IMR-90 (cell line): ENCODE measurements at regions not wholly inside any gene's neighbourhood (a gene's known extent, or its start where the extent isn't known, plus 50 kb on each side); places are given as distances from the start of the nearest gene placed in this dataset.

Experiments used
- ATAC-seq: fragments of 200-7000 bp; cut with Tn5 transposase; 2 replicates; pipeline ENCODE4 v1.9.1; 2020; ENCODE audit warnings: low read depth, mild to moderate bottlenecking, moderate library complexity
- BruUV-seq: library from RNA; stranded (reverse); fragments of 400-500 nt; replicated peaks from 2 replicates; lab custom pipeline; 2021; lab: Mats Ljungman, UMichigan
- CTCF ChIA-PET: fragments of 300-600 bp; formaldehyde crosslinking; extraction: SDS; loops from one replicate; lab custom pipeline; 2021; ENCODE audit warnings: antibody characterized with exemption; lab: Yijun Ruan, JAX
- POLR2A ChIA-PET: fragments of 300-600 bp; sonication (Branson Sonifier 250); formaldehyde crosslinking; loops from one replicate; lab custom pipeline; 2022; ENCODE audit warnings: antibody characterized with exemption; ENCODE audit not compliant: unreplicated experiment; lab: Charles Lee
- DNase-seq: peaks from one replicate; pipeline ENCODE4 v3.0.0; 2013
- H2AFZ ChIP-seq: replicated peaks from 2 replicates; pipeline ENCODE3; 2013; ENCODE audit warnings: low read length, mild to moderate bottlenecking; ENCODE audit not compliant: poor library complexity
- H2AK5ac ChIP-seq: 2 replicates; pipeline ENCODE4 v1.6.1; 2013; ENCODE audit warnings: low read depth, low read length, inconsistent platforms
- H2AK9ac ChIP-seq: replicated peaks from 2 replicates; pipeline ENCODE3; 2013; ENCODE audit warnings: mild to moderate bottlenecking, low read depth, low read length, moderate library complexity; ENCODE audit not compliant: poor library complexity
- H2BK120ac ChIP-seq: 2 replicates; pipeline ENCODE4 v1.6.1; 2013; ENCODE audit warnings: low read depth, low read length, inconsistent platforms
- H2BK15ac ChIP-seq: 3 replicates; pipeline ENCODE4 v1.6.1; 2013; ENCODE audit warnings: low read depth, low read length, inconsistent platforms
- H2BK20ac ChIP-seq: 2 replicates; pipeline ENCODE4 v1.6.1; 2013; ENCODE audit warnings: low read depth, mild to moderate bottlenecking, inconsistent platforms, low read length, moderate library complexity
- H2BK5ac ChIP-seq: 2 replicates; pipeline ENCODE4 v1.6.1; 2013; ENCODE audit warnings: mild to moderate bottlenecking, low read depth, low read length, inconsistent platforms; ENCODE audit not compliant: poor library complexity, severe bottlenecking
- H3K14ac ChIP-seq: replicated peaks from 2 replicates; pipeline ENCODE4 v1.6.1; 2013; ENCODE audit warnings: low read depth, low read length, inconsistent platforms
- H3K18ac ChIP-seq: 2 replicates; pipeline ENCODE4 v1.6.1; 2013; ENCODE audit warnings: low read depth, low read length, control low read depth
- H3K23ac ChIP-seq: 2 replicates; pipeline ENCODE4 v1.6.1; 2013; ENCODE audit warnings: low read depth, low read length, inconsistent platforms
- H3K27ac ChIP-seq: 2 replicates; pipeline ENCODE4 v1.5.1; 2013; ENCODE audit warnings: mild to moderate bottlenecking, control low read depth, low read length; ENCODE audit not compliant: insufficient read depth
- H3K27me3 ChIP-seq: 2 replicates; pipeline ENCODE4 v1.6.1; 2013; ENCODE audit warnings: low read length; ENCODE audit not compliant: control insufficient read depth, insufficient read depth
- H3K36me3 ChIP-seq: 2 replicates; pipeline ENCODE4 v1.6.1; 2013; ENCODE audit warnings: low read length, mixed read lengths; ENCODE audit not compliant: control insufficient read depth, insufficient read depth
- H3K4ac ChIP-seq: 2 replicates; pipeline ENCODE4 v1.6.1; 2013; ENCODE audit warnings: low read depth, low read length, inconsistent platforms
- H3K4me1 ChIP-seq: 2 replicates; pipeline ENCODE4 v1.6.1; 2013; ENCODE audit warnings: low read length, mixed read lengths; ENCODE audit not compliant: control insufficient read depth, insufficient read depth
- H3K4me2 ChIP-seq: 2 replicates; pipeline ENCODE4 v1.6.1; 2013; ENCODE audit warnings: low read depth, mild to moderate bottlenecking, control low read depth, low read length, moderate library complexity
- H3K4me3 ChIP-seq: 2 replicates; pipeline ENCODE4 v1.5.1; 2013; ENCODE audit warnings: low read depth, mild to moderate bottlenecking, control low read depth, low read length, moderate library complexity; ENCODE audit not compliant: insufficient read depth
- H3K56ac ChIP-seq: 2 replicates; pipeline ENCODE4 v1.6.1; 2013; ENCODE audit warnings: low read length, inconsistent platforms; ENCODE audit not compliant: insufficient read depth; ENCODE audit errors: extremely low read depth
- H3K79me1 ChIP-seq, 2 experiments: 2 replicates each; pipeline ENCODE4 v1.6.1; 2013; ENCODE audit warnings: low read length in 2 of 2, inconsistent platforms in 1 of 2, low read depth in 1 of 2
- H3K9ac ChIP-seq: 2 replicates; pipeline ENCODE4 v1.6.1; 2013; ENCODE audit warnings: low read depth, low read length, control low read depth
- H3K9me1 ChIP-seq: 2 replicates; pipeline ENCODE4 v1.6.1; 2013; ENCODE audit warnings: low read length, inconsistent platforms; ENCODE audit not compliant: insufficient read depth
- H3K9me3 ChIP-seq: 2 replicates; pipeline ENCODE4 v1.6.1; 2013; ENCODE audit warnings: low read length; ENCODE audit not compliant: control insufficient read depth, insufficient read depth
- H4K20me1 ChIP-seq: 2 replicates; pipeline ENCODE4 v1.6.1; 2013; ENCODE audit warnings: low read length, inconsistent platforms; ENCODE audit not compliant: insufficient read depth
- H4K5ac ChIP-seq: 2 replicates; pipeline ENCODE4 v1.6.1; 2013; ENCODE audit warnings: mild to moderate bottlenecking, low read depth, low read length, control low read depth
- H4K8ac ChIP-seq, 2 experiments: 2 replicates each; pipeline ENCODE4 v1.6.1; 2013; ENCODE audit warnings: low read depth in 2 of 2, low read length in 2 of 2, control low read depth in 1 of 2, inconsistent platforms in 1 of 2
- H4K91ac ChIP-seq: 2 replicates; pipeline ENCODE4 v1.6.1; 2013; ENCODE audit warnings: low read depth, low read length, inconsistent platforms; ENCODE audit not compliant: insufficient read depth
- MXI1 ChIP-seq: IDR thresholded peaks from 2 replicates; pipeline ENCODE4 v1.6.1; 2012; ENCODE audit warnings: low read depth, mild to moderate bottlenecking, low read length, moderate library complexity, borderline replicate concordance
- POLR2A ChIP-seq: IDR thresholded peaks from 2 replicates; pipeline ENCODE4 v1.6.1; 2012; ENCODE audit warnings: mild to moderate bottlenecking, low read depth, low read length
- SMC3 ChIP-seq: fragments of 150-350 bp; IDR thresholded peaks from 2 replicates; pipeline ENCODE4 v1.6.1; 2016; ENCODE audit warnings: low read depth, mild to moderate bottlenecking, antibody characterized with exemption, low read length, moderate library complexity
- WGBS, 2 experiments: methylation state at CpG; one replicate each; pipeline versions ENCODE4 v1.1.5 to v1.1.7; 2013; ENCODE audit warnings: missing lambda C conversion rate in 2 of 2; ENCODE audit not compliant: insufficient read length in 1 of 2; ENCODE audit errors: extremely low coverage in 2 of 2; 5-methylcytosine and 5-hydroxymethylcytosine counted together
- dilution Hi-C: fragments of 300-500 bp; cut with HindIII; formaldehyde crosslinking; loops from one replicate; pipeline ENCODE4 v1.14.3; 2018; ENCODE audit warnings: low sequenced_read_pairs; ENCODE audit not compliant: unreplicated experiment
- in situ Hi-C: fragments of 300-500 bp; cut with MboI; formaldehyde crosslinking; loops from 3 replicates; pipeline ENCODE4 v1.14.3; 2019; ENCODE audit warnings: low sequenced_read_pairs, inconsistent platforms, mixed read lengths
- intact Hi-C: fragments of 100-400 bp; cut with micrococcal nuclease; formaldehyde crosslinking; loops from 2 replicates; pipeline ENCODE4 v1.10.0; 2022

- Histone ChIP-seq H2BK5ac (no peak overlapping the region), H3K4ac (no peak overlapping the region), H3K4me2 (no peak overlapping the region), H2AFZ (no peak overlapping the region), H3K56ac (no peak overlapping the region), H3K27ac (no peak overlapping the region), H3K23ac (no peak overlapping the region), H3K14ac (no peak overlapping the region), H2AK5ac (no peak overlapping the region), H2BK20ac (no peak overlapping the region), H3K9ac (no peak overlapping the region), H3K18ac (no peak overlapping the region), H2BK120ac (no peak overlapping the region), H3K9me1 (no peaks in the 10 kb centered on the region), H4K20me1 (no peaks in the 10 kb centered on the region), H4K5ac (no peak overlapping the region), H3K4me1 (no peaks in the 10 kb centered on the region), H3K9me3 (0 out of 2 replicates have a peak, but pooled peaks cover 4% of the 10 kb centered on the region), H2AK9ac (no peak overlapping the region), H3K4me3 (no peak overlapping the region), H2BK15ac (no peak overlapping the region), H3K27me3 (no peaks in the 10 kb centered on the region), H3K36me3 (no peaks in the 10 kb centered on the region), H4K91ac (no peak overlapping the region), H3K79me1 (no peaks in the 10 kb centered on the region), H4K8ac (no peak overlapping the region)
- intact Hi-C loops (no loop called here), in situ Hi-C loops (no loop called here), dilution Hi-C loops (no loop called here)
- POLR2A ChIA-PET: no interaction called here
- TF ChIP-seq POLR2A: no peak
- TF ChIP-seq SMC3: no peak
- TF ChIP-seq MXI1: no peak
- DNase-seq (no peak), ATAC-seq (no peak)
- BruUV-seq: no TSS peak
- CTCF ChIA-PET: interaction anchor here (1.0 kb wide), 1 partner anchor 46 kb away, joined by 3 read pairs; no protein-coding TSS in a partner anchor
- WGBS, 2 experiments: no CpG with 5 or more reads among the region's 2 CpGs
These were observed 502.9 kb downstream of the PDCD6IP start for GRCh38 chr3:34301313-34301712.
